ENCODE measurements at regions not wholly inside any gene's neighbourhood (a gene's known extent, or its start where the extent isn't known, plus 50 kb on each side); places are given as distances from the start of the nearest gene placed in this dataset.

- no peak for TF ChIP-seq TEAD4 (IDR thresholded peaks at IDR 0.05; ENCODE audit: low read depth, low read length)
- TF ChIP-seq TAF1 (IDR thresholded peaks at IDR 0.05; ENCODE audit: low read depth, low read length): no peak
- no peak for TF ChIP-seq CTCF (IDR thresholded peaks at IDR 0.05; ENCODE audit: control extremely low read depth in 1 of 3, insufficient read depth in 1 of 3, low read depth in 1 of 3, low read length in 3 of 3)
Measured at GRCh38 chr4:24169956-24170355, 280.1 kb upstream of the PPARGC1A start (continued).
